ENCODE measurements at regions not wholly inside any gene's neighbourhood (a gene's known extent, or its start where the extent isn't known, plus 50 kb on each side); places are given as distances from the start of the nearest gene placed in this dataset.

DNA sequence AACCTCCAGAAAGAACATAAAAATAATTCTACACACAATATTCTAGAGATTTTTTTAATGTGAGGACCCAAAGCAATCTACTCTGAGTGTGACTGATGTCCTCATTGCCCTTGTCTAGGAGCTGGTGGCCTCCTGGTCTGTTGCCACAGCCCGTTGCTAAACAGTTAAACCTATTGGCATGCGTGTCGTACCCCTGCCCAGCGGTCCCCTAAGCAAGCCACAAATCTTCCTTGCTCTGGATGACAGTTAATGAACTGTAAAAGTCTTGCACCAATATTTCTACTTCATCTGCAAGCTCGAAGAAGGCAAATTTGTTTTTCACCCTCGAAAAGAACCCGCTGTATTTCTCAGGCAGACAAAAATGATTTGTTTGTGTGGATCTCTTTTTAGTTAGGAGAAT, 489.1 kb upstream of the MEX3C start:
- Histone ChIP-seq H3K9me3 (ENCODE audit: control insufficient read depth in 1 of 2, insufficient read depth in 1 of 2, low read depth in 1 of 2, low read length in 2 of 2) (peaks cover 0 to 15% of the 10 kb centered on the region in 2 experiments; a peak in 1 of 4 replicates), H3K9ac (ENCODE audit: low read length) (no peak overlapping the region), H3K79me2 (ENCODE audit: insufficient read depth, low read length) (no peaks in the 10 kb centered on the region), H4K20me1 (ENCODE audit: insufficient read depth) (no peaks in the 10 kb centered on the region), H3K27ac (ENCODE audit: low read depth, low read length) (no peak overlapping the region), H3K36me3 (ENCODE audit: control insufficient read depth in 1 of 2, insufficient read depth in 2 of 2, low read length in 2 of 2) (no peaks in the 10 kb centered on the region), H3K4me2 (ENCODE audit: low read length) (no peak overlapping the region), H2AFZ (ENCODE audit: low read depth, low read length, poor library complexity, severe bottlenecking) (no peak overlapping the region), H3K9me2 (ENCODE audit: insufficient read depth) (no peaks in the 10 kb centered on the region), H3K4me3 (replicated peaks in 1 of 2; ENCODE audit: low read depth in 1 of 2, low read length in 2 of 2) (no peak overlapping the region), H3K27me3 (ENCODE audit: insufficient read depth, low read length) (no peaks in the 10 kb centered on the region), H3K4me1 (ENCODE audit: control insufficient read depth in 1 of 2, insufficient read depth in 2 of 2, low read length in 2 of 2) (no peaks in the 10 kb centered on the region)
- intact Hi-C loops (cut with micrococcal nuclease): no loop called here
- ChIA-PET RAD21 (ENCODE audit: low non-redundant PET in 1 of 2, low total read pairs in 2 of 2, uncharacterized antibody in 2 of 2, unreplicated experiment in 2 of 2) (no interaction called here), POLR2A (no interaction called here), CTCF (no interaction called here)
- TF ChIP-seq ZFX (IDR thresholded peaks at IDR 0.05) (no peak), ZNF274 (IDR thresholded peaks at IDR 0.05; ENCODE audit: low read depth, low read length) (no peak), SRF (IDR thresholded peaks at IDR 0.05; ENCODE audit: low read depth) (no peak), EZH2 (IDR thresholded peaks at IDR 0.05) (no peak), CBX3 (IDR thresholded peaks at IDR 0.05; ENCODE audit: low read depth) (no peak), FOSL1 (IDR thresholded peaks at IDR 0.05; ENCODE audit: low read depth) (no peak), EZH2phosphoT487 (IDR thresholded peaks at IDR 0.05; ENCODE audit: borderline replicate concordance) (no peak), TCF7L2 (IDR thresholded peaks at IDR 0.05; ENCODE audit: borderline replicate concordance, extremely low read depth, insufficient read depth, insufficient read length) (no peak), CEBPB (IDR thresholded peaks at IDR 0.05; ENCODE audit: low read depth) (no peak), POLR2A (IDR thresholded peaks at IDR 0.05; ENCODE audit: borderline replicate concordance, extremely low read depth, insufficient read depth, insufficient read length) (no peak), EGR1 (IDR thresholded peaks at IDR 0.05; ENCODE audit: low read depth) (no peak), JUND (IDR thresholded peaks at IDR 0.05) (no peak), SIN3A (IDR thresholded peaks at IDR 0.05; ENCODE audit: low read depth) (no peak)
- TF ChIP-seq, protein P1, sequence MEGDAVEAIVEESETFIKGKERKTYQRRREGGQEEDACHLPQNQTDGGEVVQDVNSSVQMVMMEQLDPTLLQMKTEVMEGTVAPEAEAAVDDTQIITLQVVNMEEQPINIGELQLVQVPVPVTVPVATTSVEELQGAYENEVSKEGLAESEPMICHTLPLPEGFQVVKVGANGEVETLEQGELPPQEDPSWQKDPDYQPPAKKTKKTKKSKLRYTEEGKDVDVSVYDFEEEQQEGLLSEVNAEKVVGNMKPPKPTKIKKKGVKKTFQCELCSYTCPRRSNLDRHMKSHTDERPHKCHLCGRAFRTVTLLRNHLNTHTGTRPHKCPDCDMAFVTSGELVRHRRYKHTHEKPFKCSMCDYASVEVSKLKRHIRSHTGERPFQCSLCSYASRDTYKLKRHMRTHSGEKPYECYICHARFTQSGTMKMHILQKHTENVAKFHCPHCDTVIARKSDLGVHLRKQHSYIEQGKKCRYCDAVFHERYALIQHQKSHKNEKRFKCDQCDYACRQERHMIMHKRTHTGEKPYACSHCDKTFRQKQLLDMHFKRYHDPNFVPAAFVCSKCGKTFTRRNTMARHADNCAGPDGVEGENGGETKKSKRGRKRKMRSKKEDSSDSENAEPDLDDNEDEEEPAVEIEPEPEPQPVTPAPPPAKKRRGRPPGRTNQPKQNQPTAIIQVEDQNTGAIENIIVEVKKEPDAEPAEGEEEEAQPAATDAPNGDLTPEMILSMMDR (IDR thresholded peaks at IDR 0.05 in 2 of 3, conservative IDR thresholded peaks at IDR 0.05 in 1 of 3; ENCODE audit: borderline replicate concordance in 1 of 3, insufficient read depth in 1 of 3, low read depth in 2 of 3, low read length in 2 of 3): no peak
- TF ChIP-seq, protein P2, sequence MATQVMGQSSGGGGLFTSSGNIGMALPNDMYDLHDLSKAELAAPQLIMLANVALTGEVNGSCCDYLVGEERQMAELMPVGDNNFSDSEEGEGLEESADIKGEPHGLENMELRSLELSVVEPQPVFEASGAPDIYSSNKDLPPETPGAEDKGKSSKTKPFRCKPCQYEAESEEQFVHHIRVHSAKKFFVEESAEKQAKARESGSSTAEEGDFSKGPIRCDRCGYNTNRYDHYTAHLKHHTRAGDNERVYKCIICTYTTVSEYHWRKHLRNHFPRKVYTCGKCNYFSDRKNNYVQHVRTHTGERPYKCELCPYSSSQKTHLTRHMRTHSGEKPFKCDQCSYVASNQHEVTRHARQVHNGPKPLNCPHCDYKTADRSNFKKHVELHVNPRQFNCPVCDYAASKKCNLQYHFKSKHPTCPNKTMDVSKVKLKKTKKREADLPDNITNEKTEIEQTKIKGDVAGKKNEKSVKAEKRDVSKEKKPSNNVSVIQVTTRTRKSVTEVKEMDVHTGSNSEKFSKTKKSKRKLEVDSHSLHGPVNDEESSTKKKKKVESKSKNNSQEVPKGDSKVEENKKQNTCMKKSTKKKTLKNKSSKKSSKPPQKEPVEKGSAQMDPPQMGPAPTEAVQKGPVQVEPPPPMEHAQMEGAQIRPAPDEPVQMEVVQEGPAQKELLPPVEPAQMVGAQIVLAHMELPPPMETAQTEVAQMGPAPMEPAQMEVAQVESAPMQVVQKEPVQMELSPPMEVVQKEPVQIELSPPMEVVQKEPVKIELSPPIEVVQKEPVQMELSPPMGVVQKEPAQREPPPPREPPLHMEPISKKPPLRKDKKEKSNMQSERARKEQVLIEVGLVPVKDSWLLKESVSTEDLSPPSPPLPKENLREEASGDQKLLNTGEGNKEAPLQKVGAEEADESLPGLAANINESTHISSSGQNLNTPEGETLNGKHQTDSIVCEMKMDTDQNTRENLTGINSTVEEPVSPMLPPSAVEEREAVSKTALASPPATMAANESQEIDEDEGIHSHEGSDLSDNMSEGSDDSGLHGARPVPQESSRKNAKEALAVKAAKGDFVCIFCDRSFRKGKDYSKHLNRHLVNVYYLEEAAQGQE (IDR thresholded peaks at IDR 0.05; ENCODE audit: low read depth): no peak
- ATAC-seq (no peak), DNase-seq (ENCODE audit: low read depth, low spot score) (no peak)
- BruUV-seq (replicated peaks): no TSS peak

Measured in HCT116 (cell line).